GM19438 (cell line): ENCODE measurements at regions not wholly inside any gene's neighbourhood (a gene's known extent, or its start where the extent isn't known, plus 50 kb on each side); places are given as distances from the start of the nearest gene placed in this dataset.
"Not testable (repeated sequence)": the region's sequence is repeated elsewhere in the genome, so short reads cannot be mapped to it uniquely, and the experiment has no call there.

Experiments used
- ATAC-seq: cut with Tn5 transposase; IDR thresholded peaks from one replicate; pipeline ENCODE4 v1.9.1; 2021; ENCODE audit warnings: low read depth; ENCODE audit not compliant: unreplicated experiment

DNA sequence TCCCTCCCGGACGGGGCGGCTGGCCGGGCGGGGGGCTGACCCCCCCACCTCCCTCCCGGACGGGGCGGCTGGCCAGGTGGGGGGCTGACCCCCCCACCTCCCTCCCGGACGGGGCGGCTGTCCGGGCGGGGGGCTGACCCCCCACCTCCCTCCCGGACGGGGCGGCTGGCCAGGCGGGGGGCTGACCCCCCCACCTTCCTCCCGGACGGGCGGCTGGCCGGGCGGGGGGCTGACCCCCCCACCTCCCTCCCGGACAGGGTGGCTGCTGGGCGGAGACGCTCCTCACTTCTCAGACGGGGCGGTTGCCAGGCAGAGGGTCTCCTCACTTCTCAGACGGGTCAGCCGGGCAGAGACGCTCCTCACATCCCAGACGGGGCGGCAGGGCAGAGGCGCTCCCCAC is 168.5 kb upstream of the SPRED2 start:
- not testable (repeated sequence) for ATAC-seq

DNA sequence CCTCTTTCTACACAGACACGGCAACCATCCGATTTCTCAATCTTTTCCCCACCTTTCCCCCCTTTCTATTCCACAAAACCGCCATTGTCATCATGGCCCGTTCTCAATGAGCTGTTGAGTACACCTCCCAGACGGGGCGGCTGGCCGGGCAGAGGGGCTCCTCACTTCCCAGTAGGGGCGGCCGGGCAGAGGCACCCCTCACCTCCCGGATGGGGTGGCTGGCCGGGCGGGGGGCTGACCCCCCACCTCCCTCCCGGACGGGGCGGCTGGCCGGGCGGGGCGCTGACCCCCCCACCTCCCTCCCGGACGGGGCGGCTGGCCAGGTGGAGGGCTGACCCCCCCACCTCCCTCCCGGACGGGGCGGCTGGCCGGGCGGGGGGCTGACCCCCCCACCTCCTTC is 168.0 kb upstream of the SPRED2 start:
- ATAC-seq: not testable (repeated sequence)

DNA sequence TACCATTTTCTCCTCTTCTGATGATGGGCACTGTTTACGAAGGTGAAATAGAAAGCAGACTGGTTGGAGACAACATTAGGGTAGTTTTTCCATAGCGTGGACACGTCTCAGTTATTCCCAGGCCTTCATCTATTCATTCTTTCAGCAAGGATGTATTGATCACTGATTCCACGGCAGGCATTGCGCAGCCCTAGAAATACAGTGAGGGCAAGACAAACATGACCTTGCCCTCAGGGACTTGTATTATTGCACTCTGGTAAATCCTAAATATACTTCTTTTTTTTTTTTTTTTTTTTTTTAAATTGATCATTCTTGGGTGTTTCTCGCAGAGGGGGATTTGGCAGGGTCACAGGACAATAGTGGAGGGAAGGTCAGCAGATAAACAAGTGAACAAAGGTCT is 167.3 kb upstream of the SPRED2 start:
- no peak for ATAC-seq

DNA sequence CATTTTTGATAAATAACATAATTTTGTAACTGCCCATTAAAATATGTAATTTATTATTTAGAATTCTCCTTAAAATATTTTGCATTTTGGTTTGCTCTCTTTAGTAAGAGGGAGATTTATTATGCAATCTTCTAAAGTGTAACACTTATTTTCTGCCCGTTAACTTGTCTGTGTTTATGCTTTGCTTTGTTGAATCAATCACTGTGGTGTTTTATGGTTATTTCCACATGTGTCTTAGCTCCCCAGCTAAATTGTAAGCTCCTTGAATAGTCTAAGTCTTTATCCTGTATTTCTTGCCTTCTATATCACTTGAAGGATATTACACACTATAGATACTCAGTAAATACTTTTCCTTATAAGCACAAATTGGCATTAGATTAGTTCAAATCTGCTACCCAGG is 166.6 kb upstream of the SPRED2 start:
- no peak for ATAC-seq

DNA sequence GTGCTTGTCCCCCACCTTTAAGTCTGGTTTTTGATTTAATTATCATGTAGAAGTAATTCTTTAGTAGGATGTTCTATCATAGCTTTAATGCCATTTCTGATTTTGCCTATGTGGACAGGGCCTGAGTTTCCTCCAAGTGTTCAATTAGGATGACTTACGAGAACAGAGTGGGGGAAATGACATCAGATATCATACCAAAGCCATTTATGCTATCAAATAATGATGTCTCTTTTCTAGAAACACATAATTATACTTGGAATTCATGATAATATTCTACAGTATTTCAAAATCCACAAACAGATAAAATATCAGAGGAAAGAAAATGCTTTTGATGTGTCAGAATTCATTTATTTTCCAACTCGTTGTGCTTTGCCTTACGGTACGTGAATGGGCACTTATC is 165.9 kb upstream of the SPRED2 start:
- no peak for ATAC-seq

DNA sequence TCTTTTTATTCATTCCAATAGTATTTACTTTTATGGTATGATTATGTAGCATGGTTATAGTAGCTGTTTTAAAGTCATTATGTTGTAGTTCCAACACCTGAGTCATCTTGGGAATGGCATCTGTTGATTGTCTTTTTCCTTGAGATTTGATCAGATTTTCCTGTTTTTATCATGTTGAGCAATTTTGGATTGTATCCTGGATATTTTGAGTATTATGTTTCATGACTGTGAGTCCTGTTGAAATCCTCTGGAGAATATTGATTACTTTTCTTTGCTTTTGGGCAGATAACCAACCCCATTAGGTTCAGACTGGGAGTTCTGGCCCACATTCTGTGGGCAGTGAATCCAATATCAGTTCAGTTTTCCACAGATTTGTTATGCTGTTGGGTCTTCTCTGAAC is 163.2 kb upstream of the SPRED2 start:
- ATAC-seq: no peak

DNA sequence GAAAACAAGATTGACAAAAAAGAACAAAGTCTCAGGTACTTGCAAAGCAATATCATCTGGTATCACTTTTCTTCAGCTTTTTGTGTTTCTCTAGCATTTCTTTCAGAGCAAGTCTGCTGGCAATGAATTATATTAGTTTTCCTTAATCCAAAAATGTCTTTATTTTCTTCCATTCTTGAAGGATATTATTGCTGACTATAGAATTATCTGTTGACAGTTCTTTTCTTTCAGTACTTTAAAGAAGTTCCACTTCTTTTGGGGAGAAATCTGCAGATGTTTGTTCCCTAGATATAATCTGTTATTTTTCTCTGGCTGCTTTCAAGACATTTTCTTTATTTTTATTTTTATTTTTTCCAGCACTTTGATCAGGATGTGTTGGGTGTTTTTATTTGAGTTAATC is 161.8 kb upstream of the SPRED2 start:
- no peak for ATAC-seq

DNA sequence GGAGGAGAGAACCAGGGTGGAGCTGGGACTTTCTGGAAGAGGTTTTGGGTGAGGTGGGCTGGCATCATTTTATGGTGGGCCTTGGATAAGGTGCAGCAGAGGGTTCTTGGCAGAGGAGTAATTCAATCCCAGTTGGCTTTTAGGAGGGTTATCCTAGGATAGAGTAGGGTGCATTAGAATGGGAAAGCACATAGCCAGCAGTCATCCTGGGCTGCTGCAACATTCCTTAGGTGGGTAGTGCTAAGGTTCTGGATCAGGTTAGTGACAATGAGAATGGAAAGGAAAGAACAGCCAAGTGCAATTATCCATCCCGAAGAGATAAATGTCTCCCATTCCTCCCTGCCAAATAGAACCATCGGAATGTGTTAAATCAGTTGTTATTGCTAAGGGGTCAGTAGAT is 157.3 kb upstream of the SPRED2 start:
- ATAC-seq: no peak

DNA sequence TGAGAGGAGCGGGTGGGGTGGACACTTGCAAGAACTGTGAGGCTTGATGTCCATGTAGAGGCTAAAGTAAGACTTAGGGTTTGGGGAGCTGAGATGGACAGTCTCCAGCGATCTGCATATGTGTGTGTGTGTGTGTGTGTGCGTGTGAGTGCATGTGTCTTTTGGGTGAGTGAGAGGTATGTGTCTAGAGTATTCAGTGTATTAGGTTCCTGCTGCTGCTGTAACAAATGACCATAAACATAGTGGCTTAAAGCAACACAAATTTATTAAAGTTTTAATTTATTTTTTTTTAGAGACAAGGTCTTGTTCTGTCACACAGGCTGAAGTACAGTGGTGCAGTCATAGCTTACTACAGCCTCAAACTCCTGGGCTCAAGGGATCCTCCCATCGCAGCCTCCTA is 155.4 kb upstream of the SPRED2 start:
- no peak for ATAC-seq

DNA sequence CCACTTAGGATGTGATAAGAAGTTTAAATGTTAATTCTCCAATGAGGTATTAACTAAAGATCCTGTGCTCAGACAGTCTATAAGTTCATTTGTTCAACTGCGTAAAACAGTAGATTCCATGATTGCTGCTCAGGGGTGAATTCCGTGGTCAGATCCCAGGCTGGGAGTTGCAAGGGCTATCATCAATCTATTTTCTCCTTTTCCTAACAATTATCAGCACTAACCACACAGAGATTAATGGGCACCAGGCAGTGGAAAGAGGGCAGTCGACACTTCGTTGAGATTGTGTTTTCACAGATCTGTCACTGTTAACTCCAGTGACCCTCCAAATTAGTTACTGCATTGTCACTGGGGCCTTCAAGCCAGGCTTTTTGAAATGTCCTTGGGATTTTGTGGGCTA is 154.1 kb upstream of the SPRED2 start:
- no peak for ATAC-seq

DNA sequence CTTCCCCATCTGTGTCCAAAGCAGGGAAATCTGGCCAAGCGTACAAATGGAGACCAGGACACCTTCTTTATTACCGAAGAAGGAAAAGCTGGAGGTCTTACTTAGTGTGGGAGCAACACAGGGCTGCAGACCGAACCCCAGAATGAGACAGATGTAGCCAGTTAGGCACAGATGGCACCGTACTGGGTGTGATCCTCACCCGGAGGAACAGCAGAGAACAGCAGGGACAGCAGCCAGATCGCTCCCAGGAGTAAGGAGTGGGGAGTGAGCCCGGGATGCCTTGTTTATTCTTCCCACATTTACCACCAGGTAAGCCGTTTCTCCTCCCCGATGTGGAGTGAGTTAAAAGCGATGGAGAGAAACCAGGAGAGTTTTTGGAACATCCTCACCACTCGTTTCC is 150.7 kb upstream of the SPRED2 start:
- no peak for ATAC-seq

DNA sequence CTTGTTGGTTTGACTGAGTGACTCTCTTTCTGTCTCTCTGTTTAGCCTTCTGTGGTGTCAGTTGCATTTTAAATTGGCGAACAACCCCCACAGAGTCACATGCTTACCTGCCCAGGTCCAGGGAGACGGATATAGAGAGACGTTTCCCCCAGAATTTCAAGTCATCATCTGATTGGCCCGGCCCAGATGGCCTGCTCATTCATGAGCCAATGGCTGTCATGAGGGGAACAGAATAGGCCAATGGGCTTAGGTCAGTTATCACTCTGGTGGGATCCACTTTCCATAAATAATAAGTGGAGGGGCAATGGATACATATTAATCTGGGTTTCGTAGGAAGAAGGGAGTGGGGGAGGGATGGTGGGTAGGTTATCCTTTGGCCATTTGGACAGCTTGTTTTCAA is 150.0 kb upstream of the SPRED2 start:
- no peak for ATAC-seq

DNA sequence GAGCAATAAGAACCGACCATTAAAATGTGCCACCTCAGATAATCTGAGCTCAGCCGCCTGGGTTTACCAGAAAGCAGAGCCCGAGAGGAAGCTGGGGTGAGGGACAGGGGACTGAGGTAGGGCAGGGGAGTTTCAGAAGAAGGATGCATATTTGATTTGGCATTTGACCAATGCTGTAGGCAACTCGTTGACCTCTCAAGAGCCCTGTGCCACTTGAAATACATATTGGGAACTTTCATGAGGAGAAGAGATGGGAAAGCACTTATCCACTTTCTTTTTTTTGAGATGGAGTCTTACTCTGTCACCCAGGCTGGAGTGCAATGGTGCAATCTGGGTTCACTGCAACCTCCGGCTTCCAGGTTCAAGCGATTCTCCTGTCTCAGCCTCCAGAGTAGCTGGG is 148.4 kb upstream of the SPRED2 start:
- no peak for ATAC-seq

DNA sequence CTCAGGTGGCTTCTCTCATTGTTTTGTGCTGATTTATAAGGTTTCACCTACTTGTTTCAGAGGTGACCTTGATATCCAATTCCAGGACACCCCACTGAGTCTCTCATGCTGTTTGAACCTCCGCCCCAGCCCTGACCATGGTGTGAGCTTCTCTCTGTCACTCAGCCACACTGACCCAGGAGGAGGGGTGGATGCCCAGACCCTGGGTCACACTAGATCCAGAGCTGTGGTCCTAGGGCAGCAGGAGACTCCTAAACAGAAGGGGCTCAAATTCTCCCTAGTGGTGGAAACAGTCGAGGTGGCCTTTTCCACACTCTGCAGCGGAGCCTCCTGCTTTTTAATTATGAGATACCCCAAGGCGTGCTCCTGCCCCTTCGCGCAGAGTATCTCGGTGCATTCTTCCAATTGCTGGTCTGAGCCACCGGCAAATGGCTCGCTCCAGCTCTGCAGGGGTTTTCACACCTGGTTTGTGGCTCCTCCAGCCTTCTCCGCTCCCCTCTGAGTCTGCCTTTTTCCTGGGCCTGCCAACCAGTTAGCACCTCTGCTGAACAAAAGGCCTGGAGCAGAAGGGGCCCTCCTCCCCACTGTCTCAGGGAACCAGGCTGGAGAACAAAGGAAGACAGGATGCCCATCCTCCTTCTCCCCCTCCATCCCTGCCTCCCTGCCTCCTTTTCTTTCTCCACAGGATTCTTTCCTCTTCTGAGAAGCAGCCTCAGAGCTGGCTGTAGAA is 147.3 kb upstream of the SPRED2 start:
- ATAC-seq: no peak

DNA sequence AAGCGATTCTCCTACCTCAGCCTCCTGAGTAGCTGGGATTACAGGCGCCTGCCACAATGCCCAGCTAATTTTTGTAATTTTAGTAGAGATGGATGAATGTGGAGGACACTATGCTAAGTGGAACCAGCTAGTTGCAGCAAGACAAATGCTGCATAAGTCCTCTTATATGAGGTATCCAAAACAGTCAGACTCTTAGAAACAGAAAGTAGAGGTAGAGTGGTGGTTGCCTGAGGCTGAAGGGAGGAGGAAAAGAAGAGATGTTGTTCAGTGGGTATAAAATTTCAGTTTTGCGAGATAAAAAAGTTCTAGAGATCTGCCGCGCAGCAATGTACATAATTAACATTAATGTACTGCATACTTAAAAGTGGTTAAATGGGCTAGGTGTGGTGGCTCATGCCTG is 145.3 kb upstream of the SPRED2 start:
- no peak for ATAC-seq

DNA sequence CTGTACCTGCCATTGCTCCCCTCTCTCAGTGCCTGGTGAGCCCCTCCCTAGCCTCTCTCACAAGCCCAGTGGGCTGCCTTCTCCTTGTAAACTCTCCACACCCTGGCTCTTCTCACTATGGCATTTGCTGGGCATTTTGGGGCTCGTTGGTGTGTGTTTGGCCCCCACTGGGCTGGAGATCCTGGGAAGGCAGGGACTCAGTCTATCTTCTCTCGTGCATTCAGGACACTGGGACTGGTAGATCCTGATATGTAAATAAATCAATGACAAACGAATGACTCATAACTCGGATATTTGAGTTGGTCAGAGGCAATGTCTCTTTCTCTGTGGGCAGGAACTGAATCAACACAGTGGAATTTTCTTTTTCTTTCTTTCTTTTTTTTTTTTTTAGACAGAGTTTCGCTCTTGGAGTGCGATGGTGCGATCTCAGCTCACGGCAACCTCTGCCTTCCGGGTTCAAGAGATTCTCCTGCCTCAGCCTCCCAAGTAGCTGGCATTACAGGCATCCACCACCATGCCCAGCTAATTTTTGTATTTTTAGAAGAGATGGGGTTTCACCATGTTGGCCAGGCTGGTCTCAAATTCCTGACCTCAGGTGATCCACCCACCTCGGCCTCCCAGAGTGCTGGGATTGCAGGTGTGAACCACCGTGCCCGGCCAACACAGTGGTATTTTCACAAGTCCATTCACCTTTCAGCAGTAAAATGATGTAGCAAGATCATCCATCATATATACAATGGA is 144.6 kb upstream of the SPRED2 start:
- ATAC-seq: no peak

DNA sequence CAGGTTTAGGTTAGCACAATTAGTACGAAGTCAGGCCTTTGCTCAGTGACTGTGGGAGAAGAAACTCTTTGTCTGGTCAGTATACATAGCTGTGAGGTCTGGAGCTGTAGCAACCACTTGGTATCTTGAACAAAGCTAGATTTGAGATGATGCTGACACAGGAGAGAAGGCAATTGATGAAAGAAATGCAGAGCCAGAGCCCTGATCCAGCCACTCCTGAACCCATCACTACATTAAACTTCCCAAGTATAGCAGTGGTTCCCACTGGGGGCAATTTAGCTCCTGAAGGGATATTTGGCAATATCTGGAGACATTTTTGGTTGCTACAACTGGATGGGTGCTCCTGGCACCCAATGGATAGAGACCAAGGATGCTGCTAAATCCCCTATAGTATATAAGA is 143.9 kb upstream of the SPRED2 start:
- ATAC-seq: no peak

DNA sequence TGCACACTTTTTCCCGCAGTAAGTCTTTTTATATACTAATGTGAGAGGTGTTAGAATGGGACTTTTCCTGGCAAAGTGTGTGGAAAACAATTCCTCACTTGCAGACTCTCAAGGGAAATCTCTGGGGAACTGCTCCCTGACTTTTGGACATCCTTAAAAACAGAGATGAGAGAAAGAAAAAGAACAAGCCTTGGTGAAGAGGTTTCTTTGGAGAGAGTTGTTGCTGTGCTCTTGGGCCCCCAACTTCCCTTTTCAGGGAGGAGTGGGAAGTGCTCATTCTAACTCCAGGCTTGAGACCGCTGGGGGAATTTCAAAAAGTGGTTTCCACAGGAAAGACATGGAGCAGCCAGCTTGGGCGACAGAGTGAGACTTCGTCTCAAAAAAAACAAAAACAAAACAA is 142.6 kb upstream of the SPRED2 start:
- no peak for ATAC-seq

DNA sequence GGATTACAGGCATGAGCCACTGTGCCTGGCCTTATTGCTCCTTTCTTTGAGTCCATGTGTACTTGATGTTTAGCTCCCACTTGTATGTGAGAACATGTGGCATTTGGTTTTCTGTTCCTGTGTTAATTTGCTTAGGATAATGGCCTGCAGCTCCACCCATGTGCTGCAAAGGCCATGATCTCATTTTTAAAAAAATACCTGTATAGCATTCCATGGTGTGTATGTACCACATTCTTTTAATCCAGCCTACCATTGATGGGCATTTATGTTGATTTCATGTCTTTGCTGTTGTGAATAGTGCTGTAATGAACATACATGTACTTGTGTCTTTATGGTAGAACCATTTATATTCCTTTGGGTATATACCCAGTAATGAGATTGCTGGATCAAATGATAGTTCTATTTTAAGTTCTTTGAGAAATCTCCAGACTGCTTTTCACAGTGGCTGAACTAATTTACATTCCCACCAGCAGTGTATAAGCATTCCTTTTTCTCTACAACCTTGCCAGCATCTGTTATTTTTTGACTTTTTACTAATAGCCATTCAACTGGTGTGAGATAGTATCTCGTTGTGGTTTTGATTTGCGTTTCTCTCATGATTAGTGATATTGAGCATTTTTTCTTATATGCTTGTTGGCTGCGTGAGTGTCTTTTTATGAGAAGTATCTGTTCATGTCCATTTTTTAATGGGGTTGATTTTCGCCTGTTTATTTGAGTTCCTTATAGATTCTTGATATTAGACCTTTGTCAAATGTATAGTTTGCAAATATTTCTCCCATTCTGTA is 136.4 kb upstream of the SPRED2 start:
- not testable (repeated sequence) for ATAC-seq

DNA sequence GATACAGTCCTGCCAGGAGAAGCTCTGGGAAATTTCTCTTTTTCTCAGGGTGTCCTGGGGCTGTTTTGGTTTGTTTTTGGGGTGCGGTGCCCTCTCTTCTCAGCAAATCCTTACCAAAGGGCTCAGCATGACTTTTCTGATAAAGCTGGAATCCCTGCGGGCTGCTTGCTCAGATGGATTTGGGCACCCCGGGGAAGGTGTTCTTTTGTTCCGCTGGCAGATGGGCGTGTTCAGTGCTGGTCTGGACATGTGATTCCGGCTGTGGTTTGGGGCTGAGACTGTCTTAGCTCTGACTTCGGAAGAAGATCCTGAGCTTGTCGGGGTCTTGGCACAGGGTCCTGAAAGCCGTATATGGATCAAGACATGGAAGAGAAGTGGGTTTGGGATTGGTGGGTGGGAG is 134.2 kb upstream of the SPRED2 start:
- ATAC-seq: no peak

DNA sequence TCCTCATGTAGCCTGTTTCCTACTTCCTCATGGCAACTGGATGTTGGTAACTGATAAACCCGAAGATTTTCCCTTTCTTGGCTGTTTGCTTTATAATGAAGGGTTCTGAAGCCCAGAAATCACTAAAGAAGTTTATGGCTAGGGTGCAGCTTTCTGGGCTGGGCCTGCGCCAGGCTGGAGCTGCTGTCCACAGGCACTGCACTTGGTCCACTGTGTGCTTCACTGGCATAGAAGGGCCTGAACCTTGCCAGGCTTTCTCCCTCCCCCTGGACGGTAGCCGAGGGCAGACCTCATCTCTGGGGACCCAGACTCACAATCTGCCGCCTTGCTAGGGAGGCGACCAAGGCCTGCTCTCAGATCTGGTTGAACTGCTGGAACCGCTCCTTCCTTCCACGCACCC is 133.3 kb upstream of the SPRED2 start:
- ATAC-seq: no peak

DNA sequence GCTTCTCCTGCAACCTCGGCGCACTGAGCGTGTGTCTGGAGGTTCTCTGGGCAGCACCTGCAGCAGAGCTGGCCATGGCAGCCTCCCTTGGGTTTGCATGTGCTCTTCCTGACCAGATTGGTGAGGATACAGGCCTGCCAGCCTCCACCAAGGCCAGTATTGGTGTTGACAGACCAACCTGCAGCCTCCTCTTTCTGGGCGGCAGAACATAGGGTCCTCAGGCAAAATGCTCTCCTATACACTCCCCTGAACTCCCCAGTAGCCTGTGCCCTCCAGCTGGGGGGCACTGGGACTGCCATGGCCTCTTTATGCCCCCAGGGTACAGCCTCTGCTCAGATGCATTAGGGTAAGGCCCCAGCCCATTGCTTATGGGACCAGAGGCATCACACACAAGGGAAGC is 131.9 kb upstream of the SPRED2 start:
- ATAC-seq: no peak
